ENCODE measurements at regions not wholly inside any gene's neighbourhood (a gene's known extent, or its start where the extent isn't known, plus 50 kb on each side); places are given as distances from the start of the nearest gene placed in this dataset.
A peak's percentile ranks its signal among the peaks of the same experiment; 100 is the strongest.

- peak; percentile 40 for DNase-seq (ENCODE audit: unreplicated experiment)
Observed at GRCh38 chr12:60197589-60197988, 601.8 kb downstream of the SLC16A7 start.

DNA sequence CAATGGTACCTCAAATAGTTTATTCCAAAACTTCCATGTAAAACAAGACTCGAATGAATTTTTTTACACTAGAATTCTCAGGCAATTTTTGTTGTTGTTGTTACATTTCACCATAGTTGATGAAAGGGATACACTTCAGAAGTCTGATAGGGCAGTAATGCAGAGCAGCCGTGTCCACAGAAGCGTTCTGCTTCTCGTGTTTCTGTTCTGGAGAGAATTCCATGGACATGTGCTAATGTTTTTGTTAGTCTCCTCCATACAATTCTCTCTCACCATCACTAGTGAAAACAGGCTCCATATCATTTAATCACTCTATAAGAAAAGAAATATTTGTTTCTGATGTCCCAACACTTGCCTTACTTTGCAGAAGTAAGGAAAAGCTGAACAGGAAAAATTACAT lies 606.1 kb downstream of the SLC16A7 start:
- H3K27ac Mint-ChIP-seq (ENCODE audit: low read depth, unreplicated experiment) = no peak overlapping the region
- H3K36me3 Mint-ChIP-seq (ENCODE audit: insufficient read depth, unreplicated experiment) = no peaks in the 10 kb centered on the region
- TF ChIP-seq, protein P1, sequence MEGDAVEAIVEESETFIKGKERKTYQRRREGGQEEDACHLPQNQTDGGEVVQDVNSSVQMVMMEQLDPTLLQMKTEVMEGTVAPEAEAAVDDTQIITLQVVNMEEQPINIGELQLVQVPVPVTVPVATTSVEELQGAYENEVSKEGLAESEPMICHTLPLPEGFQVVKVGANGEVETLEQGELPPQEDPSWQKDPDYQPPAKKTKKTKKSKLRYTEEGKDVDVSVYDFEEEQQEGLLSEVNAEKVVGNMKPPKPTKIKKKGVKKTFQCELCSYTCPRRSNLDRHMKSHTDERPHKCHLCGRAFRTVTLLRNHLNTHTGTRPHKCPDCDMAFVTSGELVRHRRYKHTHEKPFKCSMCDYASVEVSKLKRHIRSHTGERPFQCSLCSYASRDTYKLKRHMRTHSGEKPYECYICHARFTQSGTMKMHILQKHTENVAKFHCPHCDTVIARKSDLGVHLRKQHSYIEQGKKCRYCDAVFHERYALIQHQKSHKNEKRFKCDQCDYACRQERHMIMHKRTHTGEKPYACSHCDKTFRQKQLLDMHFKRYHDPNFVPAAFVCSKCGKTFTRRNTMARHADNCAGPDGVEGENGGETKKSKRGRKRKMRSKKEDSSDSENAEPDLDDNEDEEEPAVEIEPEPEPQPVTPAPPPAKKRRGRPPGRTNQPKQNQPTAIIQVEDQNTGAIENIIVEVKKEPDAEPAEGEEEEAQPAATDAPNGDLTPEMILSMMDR (IDR thresholded peaks at IDR 0.05; ENCODE audit: unreplicated experiment) = no peak
- no peaks in the 10 kb centered on the region for H3K9me3 Mint-ChIP-seq (ENCODE audit: unreplicated experiment)
- no peaks in the 10 kb centered on the region for H3K27me3 Mint-ChIP-seq (ENCODE audit: insufficient read depth, unreplicated experiment)
- no peak overlapping the region for H3K4me3 Mint-ChIP-seq (ENCODE audit: unreplicated experiment)
- no TSS peak for BruUV-seq (replicated peaks)
- H3K4me1 Mint-ChIP-seq (ENCODE audit: insufficient read depth, unreplicated experiment) = peaks cover 8% of the 10 kb centered on the region
- CTCF ChIA-PET = interaction anchor here (0.5 kb wide), 1 partner anchor 743 kb away, joined by 3 read pairs; no protein-coding TSS in a partner anchor
- DNase-seq (ENCODE audit: unreplicated experiment) = no peak
- intact Hi-C loops (cut with micrococcal nuclease) = no loop called here
- POLR2A ChIA-PET = interaction anchor here (0.6 kb wide), 1 partner anchor 10 kb away, joined by 3 read pairs; no protein-coding TSS in a partner anchor

More at GRCh38 chr12:60197589-60197988, 601.8 kb downstream of the SLC16A7 start:
- Mint-ChIP-seq H3K4me3 (ENCODE audit: unreplicated experiment) (no peak overlapping the region), H3K27ac (ENCODE audit: low read depth, unreplicated experiment) (no peak overlapping the region), H3K36me3 (ENCODE audit: insufficient read depth, unreplicated experiment) (no peaks in the 10 kb centered on the region), H3K27me3 (ENCODE audit: insufficient read depth, unreplicated experiment) (no peaks in the 10 kb centered on the region), H3K9me3 (ENCODE audit: unreplicated experiment) (no peaks in the 10 kb centered on the region), H3K4me1 (ENCODE audit: insufficient read depth, unreplicated experiment) (peaks cover 7% of the 10 kb centered on the region)
- intact Hi-C loops (cut with micrococcal nuclease) = loop anchor here (5.0 kb wide), 1 partner anchor 600 kb away; the partner anchor contains the start of gene SLC16A7
- no TSS peak for BruUV-seq (replicated peaks)
- TF ChIP-seq, protein P1 (IDR thresholded peaks at IDR 0.05; ENCODE audit: unreplicated experiment) = no peak
- ChIA-PET CTCF (interaction anchor here (1.1 to 1.5 kb wide), 3 partner anchors 49 to 296 kb away, joined by 3 to 6 read pairs (median 3); no protein-coding TSS in a partner anchor), POLR2A (interaction anchor here (0.9 to 2.8 kb wide), 2 partner anchors 12 to 45 kb away, joined by 4 to 7 read pairs; no protein-coding TSS in a partner anchor)

GRCh38 chr12:60205500-60205899 lies 609.7 kb downstream of the SLC16A7 start:
- Mint-ChIP-seq H3K4me1 (ENCODE audit: insufficient read depth, unreplicated experiment) (peaks cover 16% of the 10 kb centered on the region), H3K9me3 (ENCODE audit: unreplicated experiment) (no peaks in the 10 kb centered on the region), H3K27me3 (ENCODE audit: insufficient read depth, unreplicated experiment) (no peaks in the 10 kb centered on the region), H3K27ac (ENCODE audit: low read depth, unreplicated experiment) (no peak overlapping the region), H3K36me3 (ENCODE audit: insufficient read depth, unreplicated experiment) (no peaks in the 10 kb centered on the region), H3K4me3 (ENCODE audit: unreplicated experiment) (no peak overlapping the region)
- POLR2A ChIA-PET = no interaction called here
- intact Hi-C loops (cut with micrococcal nuclease) = no loop called here
- BruUV-seq (replicated peaks) = no TSS peak
- peak; percentile 64 for DNase-seq (ENCODE audit: unreplicated experiment)
- CTCF ChIA-PET = interaction anchor here (0.7 kb wide), 1 partner anchor 112 kb away, joined by 5 read pairs; no protein-coding TSS in a partner anchor
- TF ChIP-seq, protein P1 (IDR thresholded peaks at IDR 0.05; ENCODE audit: unreplicated experiment) = no peak

DNA sequence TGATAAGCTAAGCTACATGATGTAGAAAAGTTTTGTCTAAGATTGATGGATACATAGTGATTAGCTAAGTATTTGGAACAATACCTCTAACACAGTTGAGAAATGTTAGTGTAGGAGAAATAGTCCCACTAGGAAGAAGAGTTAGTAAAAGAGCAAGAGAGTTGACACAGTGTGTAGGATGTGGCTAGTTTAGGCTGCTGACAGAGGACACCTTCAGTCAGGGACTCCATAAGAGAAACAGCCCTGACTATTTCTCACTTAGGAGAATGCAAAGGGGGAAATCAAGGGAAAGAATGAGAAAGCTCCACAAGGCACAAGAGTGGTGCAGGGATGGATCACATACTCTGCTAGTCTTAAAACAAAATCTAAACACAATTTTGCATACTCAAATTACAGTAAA lies 613.7 kb downstream of the SLC16A7 start:
- DNase-seq (ENCODE audit: unreplicated experiment) = no peak
- no peaks in the 10 kb centered on the region for H3K36me3 Mint-ChIP-seq (ENCODE audit: insufficient read depth, unreplicated experiment)
- intact Hi-C loops (cut with micrococcal nuclease) = no loop called here
- peak overlapping the region; percentile 59 for H3K4me3 Mint-ChIP-seq (ENCODE audit: unreplicated experiment)
- peaks cover 16% of the 10 kb centered on the region for H3K4me1 Mint-ChIP-seq (ENCODE audit: insufficient read depth, unreplicated experiment)
- ChIA-PET CTCF (no interaction called here), POLR2A (interaction anchor here (0.6 to 1.3 kb wide), 4 partner anchors 11 to 1046 kb away, joined by 3 to 7 read pairs (median 3); no protein-coding TSS in a partner anchor)
- H3K9me3 Mint-ChIP-seq (ENCODE audit: unreplicated experiment) = peaks cover 10% of the 10 kb centered on the region
- no peaks in the 10 kb centered on the region for H3K27me3 Mint-ChIP-seq (ENCODE audit: insufficient read depth, unreplicated experiment)
- TF ChIP-seq, protein P1 (IDR thresholded peaks at IDR 0.05; ENCODE audit: unreplicated experiment) = no peak
- peak overlapping the region; percentile 89 for H3K27ac Mint-ChIP-seq (ENCODE audit: low read depth, unreplicated experiment)
- no TSS peak for BruUV-seq (replicated peaks)

Measured in MCF 10A (cell line).